C4-2B (cell line): ENCODE measurements at regions not wholly inside any gene's neighbourhood (a gene's known extent, or its start where the extent isn't known, plus 50 kb on each side); places are given as distances from the start of the nearest gene placed in this dataset.

Experiments
- H3K27ac ChIP-seq: fragments of 450-650 bp; 2 replicates; pipeline ENCODE4 v1.5.1; 2017
- ZFX ChIP-seq: fragments of 450-650 bp; IDR thresholded peaks from 2 replicates; pipeline ENCODE4 v1.6.1; 2017
- TF ChIP-seq, protein P1 (sequence below): fragments of 450-650 bp; conservative IDR thresholded peaks from 2 replicates; pipeline ENCODE4 v1.5.1; 2017; ENCODE audit warnings: mild to moderate bottlenecking

DNA sequence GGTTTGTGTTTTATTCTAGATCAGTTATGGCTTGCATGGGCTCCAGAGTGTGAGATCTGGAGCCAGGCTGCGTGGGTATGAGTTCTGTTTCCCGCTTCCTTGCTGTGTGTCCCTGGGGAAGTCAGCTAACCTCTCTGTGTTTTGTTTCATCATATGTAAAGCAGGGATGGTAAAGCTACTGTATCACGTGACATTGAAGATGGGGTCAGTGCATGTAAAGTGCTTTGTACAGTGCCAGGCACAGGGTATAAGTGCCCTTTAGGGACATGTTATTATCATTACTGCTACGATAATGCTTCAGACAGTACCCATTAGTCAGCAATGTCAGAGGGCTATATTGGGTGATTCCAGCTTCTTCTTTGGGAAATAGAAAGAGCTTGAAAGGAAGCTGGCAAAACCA lies 186.2 kb downstream of the FOXL1 start:
- no peak for TF ChIP-seq ZFX
- TF ChIP-seq, protein P1, sequence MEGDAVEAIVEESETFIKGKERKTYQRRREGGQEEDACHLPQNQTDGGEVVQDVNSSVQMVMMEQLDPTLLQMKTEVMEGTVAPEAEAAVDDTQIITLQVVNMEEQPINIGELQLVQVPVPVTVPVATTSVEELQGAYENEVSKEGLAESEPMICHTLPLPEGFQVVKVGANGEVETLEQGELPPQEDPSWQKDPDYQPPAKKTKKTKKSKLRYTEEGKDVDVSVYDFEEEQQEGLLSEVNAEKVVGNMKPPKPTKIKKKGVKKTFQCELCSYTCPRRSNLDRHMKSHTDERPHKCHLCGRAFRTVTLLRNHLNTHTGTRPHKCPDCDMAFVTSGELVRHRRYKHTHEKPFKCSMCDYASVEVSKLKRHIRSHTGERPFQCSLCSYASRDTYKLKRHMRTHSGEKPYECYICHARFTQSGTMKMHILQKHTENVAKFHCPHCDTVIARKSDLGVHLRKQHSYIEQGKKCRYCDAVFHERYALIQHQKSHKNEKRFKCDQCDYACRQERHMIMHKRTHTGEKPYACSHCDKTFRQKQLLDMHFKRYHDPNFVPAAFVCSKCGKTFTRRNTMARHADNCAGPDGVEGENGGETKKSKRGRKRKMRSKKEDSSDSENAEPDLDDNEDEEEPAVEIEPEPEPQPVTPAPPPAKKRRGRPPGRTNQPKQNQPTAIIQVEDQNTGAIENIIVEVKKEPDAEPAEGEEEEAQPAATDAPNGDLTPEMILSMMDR: no peak
- no peak overlapping the region for H3K27ac ChIP-seq

DNA sequence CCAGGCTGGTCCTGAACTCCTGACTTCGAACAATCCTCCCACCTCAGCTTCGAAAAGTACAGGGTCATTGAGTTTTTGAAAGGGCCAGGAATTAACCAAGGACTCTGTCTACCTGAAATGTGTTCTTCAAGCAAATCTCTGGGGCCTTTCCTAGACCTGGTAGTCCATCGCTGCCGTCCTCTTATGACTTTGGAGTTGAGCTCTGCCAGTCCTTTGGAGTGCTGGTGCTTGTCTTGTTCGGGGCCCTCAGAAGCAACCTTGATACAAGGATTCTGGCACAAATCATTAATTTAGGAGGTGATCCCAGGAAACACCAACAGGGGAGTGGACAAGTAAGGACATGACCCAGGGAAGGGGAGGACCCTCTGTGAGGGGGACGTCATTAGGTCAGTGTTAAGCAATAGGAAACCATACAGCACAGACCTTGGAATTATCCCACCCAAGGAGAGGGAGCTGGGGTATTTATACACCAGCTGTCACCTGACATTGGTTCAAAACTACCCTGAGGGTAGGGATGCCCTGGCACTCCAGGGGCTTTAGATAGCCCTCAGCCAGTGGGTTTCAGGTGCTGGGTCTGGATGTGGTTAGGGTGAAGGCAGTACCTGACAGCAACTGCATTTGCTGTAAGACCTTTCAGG lies 187.2 kb downstream of the FOXL1 start:
- TF ChIP-seq ZFX: no peak
- H3K27ac ChIP-seq: no peak overlapping the region

DNA sequence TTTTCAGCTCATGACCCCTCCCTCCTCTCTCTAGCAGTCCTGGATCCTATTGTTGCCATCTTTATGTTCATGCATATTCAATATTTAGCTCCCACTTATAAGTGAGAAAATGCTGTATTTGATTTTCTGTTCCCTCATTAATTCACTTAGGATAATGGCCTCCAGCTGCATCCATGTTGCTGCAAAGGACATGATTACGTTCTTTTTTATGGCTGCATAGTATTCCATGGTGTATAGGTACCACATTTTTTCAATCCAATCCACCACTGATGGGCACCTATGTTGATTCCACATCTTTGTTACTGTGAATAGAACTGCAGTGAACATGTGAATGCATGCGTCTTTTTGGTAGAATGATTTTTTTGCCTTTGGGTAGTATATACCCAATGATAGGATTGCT lies 188.4 kb downstream of the FOXL1 start:
- no peak overlapping the region for H3K27ac ChIP-seq
- TF ChIP-seq ZFX: no peak
- TF ChIP-seq, protein P1: no peak

DNA sequence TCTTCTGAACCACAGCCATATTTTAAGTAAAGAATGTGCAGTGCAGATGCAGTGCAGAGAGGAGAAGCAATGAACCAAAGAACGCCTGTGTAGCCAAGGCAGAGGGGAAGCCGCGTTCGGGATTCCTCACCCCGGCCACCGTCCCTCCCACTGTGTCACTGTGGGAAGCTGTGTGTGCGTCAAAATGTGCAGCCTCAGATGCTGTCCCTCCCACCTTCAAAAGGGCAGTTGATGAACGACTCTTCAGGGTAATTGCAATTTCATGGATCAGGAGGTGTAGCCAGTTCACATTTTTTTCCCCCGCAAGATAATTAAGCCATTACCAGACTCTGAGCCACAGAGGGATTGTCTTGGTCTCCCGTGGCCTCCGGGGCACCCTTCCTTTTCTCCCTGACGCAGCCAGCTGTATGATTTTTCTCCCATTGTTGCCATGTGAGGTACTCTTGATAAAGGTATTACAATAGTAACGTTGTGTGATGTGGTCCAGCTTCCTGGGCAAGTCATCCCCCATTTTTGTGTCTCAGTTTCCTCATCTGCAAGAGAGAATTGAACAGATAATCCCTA lies 190.0 kb downstream of the FOXL1 start:
- no peak for TF ChIP-seq ZFX
- TF ChIP-seq, protein P1: no peak; the same call in 1 of the 2 replicates
- H3K27ac ChIP-seq: no peak overlapping the region

DNA sequence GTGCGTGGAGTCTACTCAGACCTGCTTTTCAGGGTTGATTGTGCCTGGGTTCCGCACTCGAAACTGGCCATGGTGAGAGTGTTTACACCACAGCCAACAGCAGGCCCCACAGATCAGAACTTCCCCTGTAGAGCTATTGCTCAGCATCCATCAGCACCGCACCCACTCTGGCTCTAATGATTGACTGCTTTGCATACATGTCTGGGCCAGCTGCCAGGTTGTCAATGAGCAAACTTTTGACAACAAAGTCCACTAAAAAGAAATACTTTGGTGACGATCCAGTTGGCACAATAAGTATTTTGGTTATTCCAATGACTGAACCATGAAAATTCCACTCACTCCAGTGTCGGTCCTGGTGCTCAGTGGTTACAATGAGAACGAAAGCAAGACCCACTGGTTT lies 190.7 kb downstream of the FOXL1 start:
- H3K27ac ChIP-seq: no peak overlapping the region
- TF ChIP-seq, protein P1: no peak
- no peak for TF ChIP-seq ZFX

DNA sequence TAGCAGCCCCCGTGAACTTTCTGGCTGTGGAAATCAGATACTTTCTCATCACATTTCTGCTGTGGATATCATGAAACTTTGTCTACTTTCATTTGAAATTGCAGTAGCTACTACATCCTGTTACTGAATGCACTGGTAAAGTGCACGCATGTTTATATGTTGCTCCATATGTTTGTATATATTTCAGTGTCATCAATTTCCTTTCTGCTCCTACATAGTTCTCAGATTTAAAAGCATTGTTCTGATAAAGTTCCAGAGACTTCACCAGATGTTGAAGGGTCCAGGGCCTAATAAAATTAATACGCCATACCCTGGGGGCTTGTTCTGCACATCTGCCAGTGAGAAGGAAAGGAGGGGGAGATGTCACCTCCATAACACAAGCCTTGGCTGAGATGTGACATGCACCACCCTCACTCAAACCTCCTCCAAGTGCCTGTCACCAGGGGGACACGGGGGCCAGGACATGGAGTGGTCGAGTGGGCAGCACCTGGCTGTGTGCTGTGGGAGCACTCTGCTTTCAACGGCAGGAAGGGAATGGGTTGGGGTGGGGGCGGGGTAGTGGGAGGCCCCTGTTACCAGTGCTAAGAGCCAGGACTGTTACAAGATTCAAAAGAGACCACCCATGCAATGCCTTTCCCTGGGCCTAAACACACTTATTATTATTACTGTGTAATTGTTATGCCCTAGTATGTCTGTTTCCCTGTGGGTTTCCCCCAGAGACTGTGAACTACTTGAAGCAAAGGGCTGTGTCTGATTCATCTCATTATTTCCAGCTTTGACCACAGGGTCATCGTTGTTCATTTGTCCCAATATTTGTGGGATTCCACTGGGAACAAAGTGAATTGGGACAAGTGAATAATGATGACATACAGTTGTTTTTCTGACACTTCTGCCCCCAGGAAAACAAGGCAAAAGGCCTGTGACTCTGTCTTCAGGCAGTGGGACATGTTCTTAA lies 193.4 kb downstream of the FOXL1 start:
- TF ChIP-seq ZFX: no peak
- TF ChIP-seq, protein P1: no peak
- H3K27ac ChIP-seq: no peak overlapping the region

DNA sequence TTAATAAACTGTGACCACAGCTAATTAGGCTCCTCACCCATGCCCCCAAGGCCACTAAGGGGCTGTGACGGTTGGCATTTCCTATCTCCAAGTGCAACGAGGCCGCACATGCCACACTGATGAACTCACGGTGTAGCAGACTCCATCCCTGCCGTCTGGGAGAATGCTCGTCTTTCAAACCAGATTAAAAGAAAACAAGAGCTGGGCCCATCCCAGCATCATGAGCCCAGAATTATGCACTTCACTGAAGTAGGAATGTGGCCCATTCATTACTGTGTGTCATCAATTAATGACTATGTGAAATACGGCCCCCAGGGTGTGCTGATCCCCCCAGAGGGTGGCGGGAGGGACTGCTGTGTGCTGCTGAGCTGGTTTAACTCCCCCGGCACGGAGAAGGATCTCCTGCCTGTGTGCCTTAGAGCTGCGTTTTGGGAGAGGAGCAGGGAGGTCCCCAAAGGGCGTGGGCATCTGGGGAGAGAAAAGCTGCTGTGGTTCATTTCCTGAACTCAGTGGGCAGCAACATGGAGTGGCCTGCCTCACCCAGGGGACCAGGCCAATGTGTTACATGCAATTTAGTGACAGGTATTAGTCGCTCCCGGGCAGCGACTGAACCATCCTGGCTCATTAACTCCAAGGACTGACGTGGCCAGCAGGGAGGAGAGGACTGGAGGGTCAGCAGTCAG lies 194.5 kb downstream of the FOXL1 start:
- TF ChIP-seq, protein P1: no peak
- no peak for TF ChIP-seq ZFX
- H3K27ac ChIP-seq: no peak overlapping the region
